ENCODE measurements at regions not wholly inside any gene's neighbourhood (a gene's known extent, or its start where the extent isn't known, plus 50 kb on each side); places are given as distances from the start of the nearest gene placed in this dataset.
A peak's percentile ranks its signal among the peaks of the same experiment; 100 is the strongest.

GRCh38 chr14:49946320-49947141 is 53.6 kb downstream of the ARF6 start:
- peak overlapping the region; percentile 68 for H3K27ac ChIP-seq

GRCh38 chr14:49947506-49947905 is 54.6 kb downstream of the ARF6 start:
- peak overlapping the region; percentile 68 for H3K27ac ChIP-seq
- TF ChIP-seq CTCF (conservative IDR thresholded peaks at IDR 0.05) = no peak

More at GRCh38 chr14:49946320-49947141, 53.6 kb downstream of the ARF6 start:
- no peak for TF ChIP-seq CTCF (conservative IDR thresholded peaks at IDR 0.05)

- H3K27ac ChIP-seq = peak overlapping the region; percentile 76
Measured at GRCh38 chr14:49950275-49951228, 57.7 kb downstream of the ARF6 start.

GRCh38 chr14:49951229-49951607 is 58.3 kb downstream of the ARF6 start:
- peak overlapping the region; percentile 76 for H3K27ac ChIP-seq
- no peak for TF ChIP-seq CTCF (conservative IDR thresholded peaks at IDR 0.05)

More at GRCh38 chr14:49950275-49951228, 57.7 kb downstream of the ARF6 start:
- TF ChIP-seq CTCF (conservative IDR thresholded peaks at IDR 0.05) = no peak

GRCh38 chr14:49951691-49952345 is 58.9 kb downstream of the ARF6 start:
- TF ChIP-seq CTCF (conservative IDR thresholded peaks at IDR 0.05) = no peak
- H3K27ac ChIP-seq = peak overlapping the region; percentile 76

- peak overlapping the region; percentile 76 for H3K27ac ChIP-seq
- no peak for TF ChIP-seq CTCF (conservative IDR thresholded peaks at IDR 0.05)
Measured at GRCh38 chr14:49953196-49953595, 60.3 kb downstream of the ARF6 start.
